ENCODE measurements at regions not wholly inside any gene's neighbourhood (a gene's known extent, or its start where the extent isn't known, plus 50 kb on each side); places are given as distances from the start of the nearest gene placed in this dataset.

- TF ChIP-seq CTCF (IDR thresholded peaks at IDR 0.05) (no peak), POLR2A (IDR thresholded peaks at IDR 0.05) (no peak), POLR2AphosphoS5 (IDR thresholded peaks at IDR 0.05; ENCODE audit: insufficient read depth in 1 of 2, low read depth in 1 of 2) (no peak)
Observed at GRCh38 chr21:14607262-14607661, 61.1 kb upstream of the SAMSN1 start.
